ENCODE measurements at regions not wholly inside any gene's neighbourhood (a gene's known extent, or its start where the extent isn't known, plus 50 kb on each side); places are given as distances from the start of the nearest gene placed in this dataset.
"Not testable (repeated sequence)": the region's sequence is repeated elsewhere in the genome, so short reads cannot be mapped to it uniquely, and the experiment has no call there.

DNA sequence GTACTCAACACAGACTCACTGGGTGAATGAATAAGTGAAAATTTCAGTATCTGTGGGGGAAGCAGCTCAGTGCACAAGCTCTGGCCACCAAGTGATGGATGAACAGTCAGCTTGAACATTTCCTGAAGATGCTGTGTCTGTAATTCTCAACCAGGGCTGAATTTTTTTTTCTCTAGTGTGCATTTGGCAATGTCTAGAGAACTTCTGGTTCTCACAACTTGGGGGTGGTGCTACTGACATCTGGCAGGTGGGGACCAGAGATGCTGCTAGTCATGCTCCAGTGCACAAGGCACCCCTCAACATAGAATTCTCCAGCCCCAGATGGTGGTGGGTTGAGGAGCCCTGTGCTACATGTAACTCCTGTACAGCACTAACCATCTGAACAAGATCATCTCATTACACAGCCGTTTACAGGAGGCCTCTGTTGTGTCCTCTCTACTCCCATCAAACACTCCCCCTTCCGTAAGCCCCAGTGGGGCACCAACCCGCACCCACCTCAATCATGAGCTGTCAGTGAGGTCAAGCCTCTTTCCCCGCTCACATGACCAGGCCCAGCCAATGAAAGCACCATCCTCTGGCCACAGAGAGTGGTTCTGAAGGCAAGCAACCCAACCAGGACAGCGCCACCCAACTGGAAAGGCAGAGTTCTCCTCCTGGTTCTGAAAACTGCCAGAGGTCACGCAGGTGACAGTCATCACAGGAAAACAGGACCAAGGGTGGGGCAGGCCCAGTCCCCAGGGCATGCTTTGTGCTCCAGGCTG is 103.9 kb upstream of the PMEPA1 start:
- no peak for DNase-seq

DNA sequence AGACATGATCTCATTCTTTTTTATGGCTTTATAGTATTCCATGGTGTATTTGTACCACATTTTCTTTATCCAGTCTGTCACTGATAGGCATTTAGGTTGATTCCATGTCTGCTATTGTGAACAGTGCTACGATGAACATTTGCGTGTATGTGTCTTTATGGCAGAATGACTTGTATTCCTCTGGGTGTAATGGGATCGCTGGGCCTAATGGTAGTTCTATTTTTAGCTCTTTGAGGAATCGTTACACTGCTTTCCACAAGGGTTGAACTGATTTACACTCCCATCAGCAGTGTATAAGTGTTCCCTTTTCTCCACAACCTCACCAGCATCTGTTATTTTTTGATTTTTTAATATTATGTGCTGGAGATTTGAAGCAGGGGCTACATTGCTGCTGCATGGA is 102.8 kb upstream of the PMEPA1 start:
- DNase-seq, result not testable (repeated sequence)

DNA sequence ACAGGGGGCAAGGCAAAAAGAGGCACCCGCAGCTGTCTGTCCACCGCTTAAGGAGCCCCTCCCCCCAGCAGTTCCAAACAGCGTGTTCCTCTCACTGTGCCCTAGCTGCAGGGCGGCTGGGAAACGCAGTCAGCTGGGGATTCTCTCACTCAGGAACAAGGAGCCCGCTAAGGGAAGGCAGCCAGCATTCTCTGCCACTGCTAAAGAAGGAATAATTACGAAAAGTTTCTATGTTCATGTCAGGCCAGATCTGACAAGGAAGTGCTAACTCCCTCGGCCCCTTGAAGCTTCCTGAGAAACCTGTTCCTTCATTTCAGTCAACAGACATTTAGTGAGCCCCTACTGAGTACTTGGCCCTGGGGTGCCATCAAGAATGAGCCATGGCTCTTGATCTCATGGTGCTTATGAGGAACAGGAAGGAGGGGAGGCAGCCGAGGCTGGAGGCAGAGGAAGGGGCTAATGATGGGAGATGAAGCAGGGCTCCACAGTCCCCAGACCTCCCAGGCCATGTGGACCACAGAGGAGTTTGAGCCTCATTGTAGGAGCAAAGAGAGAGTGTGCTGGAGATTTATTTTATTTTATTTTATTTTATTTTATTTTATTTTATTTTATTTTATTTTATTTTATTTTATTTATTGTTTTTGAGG is 101.7 kb upstream of the PMEPA1 start:
- DNase-seq, result no peak

DNA sequence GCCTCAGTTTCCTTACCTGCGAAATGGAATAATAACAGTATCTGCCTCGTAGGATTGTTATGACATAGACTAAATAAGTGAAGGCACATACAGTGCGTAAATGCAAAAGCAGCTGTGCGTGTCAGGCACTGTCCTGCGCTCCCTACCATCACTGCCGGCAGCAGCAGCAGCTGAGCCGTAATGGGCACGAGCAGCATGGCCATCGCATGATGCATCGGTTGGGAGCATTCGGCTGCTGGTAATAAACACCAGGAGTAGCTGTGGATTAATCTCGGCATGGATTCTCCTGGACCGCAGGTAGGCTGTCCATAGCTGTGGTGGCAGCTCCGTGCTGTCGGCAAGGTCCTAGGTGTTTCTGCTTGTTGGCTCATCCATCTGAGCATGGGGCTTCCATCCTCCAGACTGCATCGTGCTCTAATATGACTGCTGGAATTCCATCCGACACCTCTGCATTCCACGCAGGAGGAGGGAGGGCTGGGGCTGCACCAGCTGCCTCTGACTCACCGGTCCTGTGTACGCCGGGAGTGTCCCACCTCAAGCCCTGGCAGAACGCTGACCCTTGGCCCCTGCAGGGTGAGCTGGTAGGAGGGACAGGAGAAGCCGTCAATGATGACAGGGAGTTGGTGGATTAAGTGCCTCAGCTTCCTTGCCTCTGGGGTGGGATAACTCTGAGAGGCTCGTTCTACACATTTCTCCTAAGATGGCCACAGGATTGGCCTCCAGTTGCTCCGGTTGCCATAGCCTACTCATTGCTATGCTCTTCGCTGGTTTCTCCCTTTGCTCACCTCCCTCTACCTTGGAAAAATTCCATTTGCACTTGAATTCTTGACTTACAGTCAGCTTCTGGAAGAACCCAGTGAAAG is 100.9 kb upstream of the PMEPA1 start:
- DNase-seq, result no peak

DNA sequence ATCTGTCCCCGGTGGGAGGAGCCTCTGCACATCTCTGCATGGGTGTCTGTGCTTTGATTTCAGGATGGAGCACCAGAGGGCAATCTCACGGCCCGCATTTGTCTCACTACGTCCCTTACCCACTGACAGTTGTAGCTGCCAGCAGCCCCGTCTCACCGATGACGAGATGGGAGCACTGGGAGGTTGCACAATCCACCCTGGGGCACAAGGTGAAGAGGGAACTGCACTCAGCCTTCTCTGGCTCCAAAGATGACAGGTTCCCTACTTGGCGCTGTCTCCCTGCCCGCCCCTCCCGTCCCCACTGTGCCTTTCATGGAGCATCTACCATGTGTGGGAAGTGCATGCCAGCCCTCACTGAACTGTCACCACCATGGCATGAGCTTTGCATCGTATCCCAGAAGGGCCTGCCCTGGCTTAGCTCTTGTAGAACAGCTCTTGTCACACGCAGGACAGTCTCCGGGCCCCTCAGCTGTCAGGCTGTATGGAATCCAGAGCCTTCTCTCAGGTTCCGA is 99.9 kb upstream of the PMEPA1 start:
- no peak for DNase-seq

DNA sequence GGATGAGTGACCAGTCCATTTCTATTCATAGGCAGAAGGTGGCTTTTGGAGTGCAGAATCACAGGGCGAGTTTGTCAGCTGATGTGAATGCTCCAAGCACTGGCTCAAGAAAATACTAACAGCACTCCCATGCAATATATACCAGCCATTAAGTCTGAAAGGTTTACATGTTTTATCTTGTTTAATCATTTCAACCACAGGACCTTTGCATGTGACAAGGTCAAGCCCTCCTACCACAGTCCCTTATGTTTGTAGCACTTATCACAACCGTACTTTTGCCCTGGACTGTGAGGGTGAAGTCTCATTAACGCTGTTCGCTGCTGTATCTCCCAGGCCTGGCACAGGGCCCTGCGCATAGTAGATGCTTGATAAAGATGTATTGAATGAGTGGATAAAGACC is 99.3 kb upstream of the PMEPA1 start:
- DNase-seq, result no peak

DNA sequence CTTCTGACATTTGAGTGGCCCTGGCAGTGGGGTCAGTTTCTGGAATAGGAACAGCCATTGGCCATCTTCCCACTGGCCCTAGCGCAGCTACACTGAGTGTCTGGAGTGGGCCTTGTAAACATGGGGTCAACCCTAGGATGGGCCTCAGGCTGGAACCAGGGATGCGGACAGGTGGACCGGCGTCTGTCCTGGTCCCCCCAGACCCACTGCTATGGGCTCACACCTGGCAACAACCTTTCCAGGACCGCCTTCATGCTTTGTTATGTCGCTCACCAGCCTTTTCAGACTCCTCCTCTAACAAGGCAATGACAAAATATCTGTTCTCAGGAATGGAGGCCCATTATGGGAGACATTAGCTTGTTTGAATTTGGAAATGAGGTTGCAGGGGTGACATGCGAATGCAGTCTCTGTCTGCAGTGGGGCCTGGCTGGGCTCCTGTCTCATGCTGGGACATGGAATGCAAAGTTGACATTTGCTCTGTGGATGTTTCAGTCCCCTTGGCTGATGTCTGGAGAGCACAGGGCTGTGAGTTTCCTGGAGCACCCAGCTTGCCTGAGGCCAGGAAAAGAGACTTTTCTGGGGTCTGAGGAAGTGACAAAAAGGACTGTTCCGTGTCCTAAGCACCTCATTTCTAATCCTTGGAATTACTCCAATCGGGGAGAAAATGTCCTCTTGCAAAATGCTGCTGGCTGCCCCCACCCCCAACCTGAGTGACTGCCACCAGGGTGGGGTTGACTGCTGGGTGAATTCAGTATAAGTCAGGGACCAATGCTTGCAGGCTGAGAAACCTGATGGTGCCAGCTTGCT is 98.7 kb upstream of the PMEPA1 start:
- no peak for DNase-seq

DNA sequence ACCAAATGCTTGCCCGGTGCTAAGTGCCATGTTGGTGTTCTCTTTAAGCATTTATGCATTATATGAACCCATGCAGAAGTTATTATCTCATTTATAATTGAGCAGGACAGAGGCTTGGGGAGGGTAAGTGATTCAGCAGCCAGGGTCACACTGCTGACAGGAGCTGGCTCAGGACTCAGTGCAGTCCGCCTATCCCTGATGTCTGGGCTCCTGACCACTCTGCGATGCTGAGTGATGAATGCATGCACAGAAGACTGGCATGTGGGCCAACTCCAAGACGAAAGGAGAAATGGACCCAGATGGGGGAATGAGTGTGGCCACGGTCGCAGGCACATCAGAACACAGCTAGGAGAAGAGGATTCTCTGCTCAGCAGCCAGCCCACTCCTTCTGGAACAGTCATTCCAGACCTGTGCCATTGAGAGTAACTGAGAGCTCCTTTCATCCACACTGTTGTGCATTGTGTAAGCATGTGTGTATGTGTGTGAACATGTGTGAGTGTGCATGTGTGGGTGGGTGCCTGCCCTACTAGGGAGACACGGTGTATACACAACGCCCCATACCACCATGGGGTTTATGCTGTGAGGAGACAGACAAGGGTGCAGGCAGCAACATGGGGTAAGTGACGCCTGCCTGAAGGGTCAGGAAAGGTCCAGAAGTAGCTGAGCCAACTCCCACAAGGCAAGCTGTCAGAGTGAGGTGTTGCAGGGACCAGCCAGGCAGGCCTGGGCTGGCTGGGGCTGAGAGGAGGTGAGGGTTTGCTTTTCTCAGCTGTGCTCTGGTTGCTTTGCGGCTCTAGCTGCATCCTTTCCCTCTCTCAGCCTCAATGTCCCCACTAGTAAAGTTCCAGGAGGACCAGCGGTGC is 97.8 kb upstream of the PMEPA1 start:
- no peak for DNase-seq

DNA sequence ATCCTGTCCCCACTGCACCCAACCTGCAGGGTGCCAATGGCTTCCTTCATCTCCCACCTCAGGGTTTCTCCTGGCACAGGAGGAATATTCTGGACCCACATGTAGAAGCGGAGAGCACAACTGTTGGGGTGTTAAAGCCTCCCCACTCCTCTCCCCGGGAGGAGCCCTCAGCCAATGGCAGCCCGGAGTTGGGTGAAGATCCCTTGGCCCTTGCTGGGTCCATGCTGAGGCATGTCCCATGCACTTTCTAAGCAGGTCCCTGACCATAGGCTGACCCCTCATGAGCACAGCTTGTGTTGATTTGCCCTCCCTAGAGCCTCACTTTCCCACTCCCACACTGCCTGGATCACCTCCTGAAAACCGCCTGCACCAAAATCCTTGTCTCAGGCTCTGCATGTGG is 97.2 kb upstream of the PMEPA1 start:
- no peak for DNase-seq

DNA sequence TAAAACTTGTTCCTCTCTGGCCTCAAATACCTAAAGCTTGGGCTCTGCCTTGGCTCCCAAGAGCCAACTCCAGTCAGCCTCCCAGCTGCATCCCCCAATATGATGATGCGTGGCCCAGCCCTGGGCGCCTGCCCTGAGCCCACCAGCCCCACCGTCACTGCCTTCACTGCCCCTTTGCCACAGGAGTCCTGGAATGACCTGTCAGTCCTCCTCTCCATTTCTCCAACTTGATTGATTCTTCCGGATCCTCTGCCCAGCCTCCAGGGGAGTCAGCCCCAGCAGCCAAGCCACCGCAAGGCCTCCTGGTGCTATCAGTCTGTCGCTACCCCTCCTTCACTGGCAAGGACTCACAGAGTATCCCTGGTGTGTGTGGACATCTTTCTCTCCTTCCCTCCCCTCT is 96.7 kb upstream of the PMEPA1 start:
- no peak for DNase-seq

DNA sequence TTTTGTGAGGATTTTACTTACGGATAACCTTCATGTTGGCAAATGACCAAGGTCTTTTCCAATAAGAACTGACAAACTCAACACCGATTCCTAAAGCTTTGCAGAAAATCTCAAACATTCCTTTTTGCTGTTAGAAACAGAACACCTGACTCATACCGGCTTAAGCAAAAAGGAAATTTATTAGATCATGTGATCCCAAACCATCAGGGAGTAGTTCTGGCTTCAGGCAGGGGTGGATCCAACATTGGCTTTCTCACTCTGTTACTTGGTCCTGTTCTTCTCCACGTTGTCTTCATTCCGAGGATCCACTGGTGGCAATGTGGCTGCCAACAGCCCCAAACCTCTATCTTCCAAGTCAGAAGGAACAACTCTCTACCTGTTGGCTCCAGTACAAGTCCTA is 95.9 kb upstream of the PMEPA1 start:
- DNase-seq, result no peak

DNA sequence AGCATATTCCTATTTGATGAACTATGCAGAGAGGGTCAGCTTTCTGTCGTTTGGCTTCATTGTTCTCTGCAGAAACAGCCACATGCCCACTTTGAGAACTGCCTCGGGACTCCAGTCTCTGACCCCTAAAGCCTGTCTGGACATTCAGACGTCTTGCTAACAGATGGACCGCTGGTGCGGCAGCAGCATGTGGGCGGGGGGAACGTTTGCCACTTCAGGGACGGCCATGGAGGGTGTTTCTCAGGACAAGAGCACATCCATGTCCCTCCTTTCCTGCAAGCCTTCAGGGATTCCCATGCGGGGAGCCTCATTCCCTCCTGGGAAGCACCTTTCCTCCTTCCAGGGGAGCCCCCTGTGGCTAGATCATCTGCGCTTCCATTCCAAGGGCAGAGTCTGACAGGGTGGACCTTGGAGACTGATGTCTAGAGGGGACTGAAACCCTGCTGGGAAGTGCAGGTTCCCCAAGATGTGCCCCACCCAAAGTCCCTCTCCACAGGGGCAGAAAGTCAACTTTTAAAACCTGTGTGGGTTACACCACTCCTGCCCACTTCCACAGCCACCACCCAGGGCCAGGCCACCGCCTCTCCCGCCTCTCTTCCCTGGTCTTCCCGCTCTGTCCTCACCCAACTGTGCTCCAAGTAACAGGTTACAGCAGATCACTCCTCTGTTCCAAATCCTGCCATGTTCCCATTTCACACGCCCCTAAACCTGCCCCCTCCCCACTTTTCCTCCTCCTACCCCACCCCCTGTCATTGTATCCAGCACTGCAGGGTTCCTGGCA is 94.8 kb upstream of the PMEPA1 start:
- DNase-seq, result no peak

DNA sequence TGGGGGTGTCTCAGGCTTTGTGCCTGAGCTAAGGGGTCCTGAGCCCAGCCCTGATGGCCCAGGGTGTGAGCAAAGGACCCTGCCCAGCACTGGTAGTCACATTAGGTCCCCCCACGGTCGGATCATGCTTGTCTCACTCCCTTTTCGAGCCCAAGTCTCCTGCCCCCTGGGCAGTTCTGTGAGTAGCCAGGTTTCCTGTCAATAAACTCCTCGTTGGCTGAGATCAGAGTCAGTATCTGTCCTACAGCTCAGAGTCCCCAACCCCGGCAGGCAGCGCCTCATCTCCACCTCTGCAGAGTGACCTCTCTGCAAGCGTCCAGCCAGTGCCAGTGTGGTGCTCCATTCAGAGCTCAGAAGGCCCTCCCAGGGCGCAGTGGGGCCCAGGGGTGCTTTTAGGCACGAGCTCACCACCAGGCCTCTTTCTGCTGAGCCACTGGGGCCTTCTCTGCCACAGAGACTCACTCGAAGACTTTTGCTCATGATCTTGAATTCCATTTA is 93.7 kb upstream of the PMEPA1 start:
- DNase-seq, result no peak

DNA sequence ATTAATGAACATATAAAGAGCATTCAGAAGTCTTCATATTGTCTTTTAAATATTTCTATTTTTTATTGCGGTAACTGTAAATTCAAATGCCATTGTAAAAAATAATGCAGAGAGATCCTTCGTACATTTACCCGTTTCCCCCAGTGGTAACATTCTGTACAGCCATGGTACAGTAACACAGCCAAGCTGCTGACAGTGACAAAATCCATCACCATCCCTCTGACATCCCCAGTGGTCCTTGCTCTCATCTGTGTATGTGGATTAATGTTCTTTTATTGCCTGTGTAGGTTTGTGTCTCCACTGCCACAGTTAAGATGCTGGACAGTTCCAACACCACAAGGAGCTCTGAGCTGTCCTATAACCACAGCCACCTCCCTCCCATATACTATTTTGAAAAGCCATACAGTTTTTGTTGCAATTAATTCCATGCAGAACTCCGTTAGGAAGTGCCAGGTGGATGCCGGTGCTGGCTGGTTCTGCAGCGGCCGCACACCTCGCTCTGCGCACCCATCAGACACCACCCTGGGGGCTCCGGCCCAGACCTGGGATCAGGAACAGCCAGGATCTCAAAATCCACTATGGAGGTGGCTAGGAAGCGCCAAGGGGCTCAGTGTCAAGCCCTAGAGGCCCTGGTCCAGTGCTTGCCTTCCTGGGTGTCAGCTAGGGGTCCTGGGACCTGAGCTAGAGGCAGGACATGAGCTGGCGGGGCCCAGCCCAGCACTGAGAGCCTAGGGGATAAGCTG is 93.1 kb upstream of the PMEPA1 start:
- DNase-seq, result no peak

DNA sequence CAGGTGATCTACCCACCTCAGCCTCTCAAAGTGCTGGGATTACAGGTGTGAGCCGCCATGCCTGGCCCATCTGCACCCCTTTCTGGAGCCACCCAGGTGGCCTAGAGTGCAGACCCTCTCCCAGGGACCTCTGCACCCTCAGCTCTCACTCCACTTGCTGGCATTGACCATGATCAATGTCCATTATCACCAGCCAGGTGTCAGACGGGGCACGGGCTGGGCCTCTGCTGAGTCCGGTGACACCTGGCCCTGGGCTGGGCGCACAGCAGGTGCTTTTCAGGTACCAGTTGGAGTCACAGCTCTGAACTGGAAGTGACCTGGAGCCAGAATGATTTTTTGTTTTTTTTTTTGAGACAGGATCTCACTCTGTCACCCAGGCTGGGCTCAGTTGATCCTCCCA is 91.8 kb upstream of the PMEPA1 start:
- DNase-seq, result no peak

DNA sequence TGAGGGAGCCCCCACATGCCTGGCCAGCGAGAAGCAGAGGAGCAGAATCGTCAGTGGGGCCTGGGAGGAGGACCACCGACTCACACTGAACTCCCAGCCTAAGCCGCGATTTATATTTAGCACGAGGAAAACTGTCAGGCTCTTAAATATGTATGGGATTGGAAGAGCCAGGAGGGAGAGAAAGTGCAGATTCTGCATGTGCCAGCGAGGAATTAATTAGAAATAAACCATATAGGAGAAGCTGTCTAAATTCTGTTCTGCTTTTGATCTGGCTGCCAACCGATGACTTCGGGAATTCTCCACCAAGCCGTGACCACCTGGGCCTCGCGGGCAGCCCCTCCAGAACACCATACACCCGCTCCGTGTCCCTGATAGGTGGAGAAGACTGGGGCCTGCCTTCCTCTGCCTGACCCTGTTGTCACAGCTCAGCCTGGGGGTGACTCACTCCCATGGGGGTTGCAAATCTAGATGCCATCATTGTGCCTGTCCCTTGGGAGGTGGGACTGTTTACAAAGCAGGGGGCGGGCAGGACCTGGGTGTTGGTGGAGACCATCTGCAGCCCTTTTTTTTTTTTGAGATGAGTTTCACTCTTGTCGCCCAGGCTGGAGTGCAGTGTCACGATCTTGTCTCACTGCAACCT is 91.1 kb upstream of the PMEPA1 start:
- DNase-seq, result no peak

DNA sequence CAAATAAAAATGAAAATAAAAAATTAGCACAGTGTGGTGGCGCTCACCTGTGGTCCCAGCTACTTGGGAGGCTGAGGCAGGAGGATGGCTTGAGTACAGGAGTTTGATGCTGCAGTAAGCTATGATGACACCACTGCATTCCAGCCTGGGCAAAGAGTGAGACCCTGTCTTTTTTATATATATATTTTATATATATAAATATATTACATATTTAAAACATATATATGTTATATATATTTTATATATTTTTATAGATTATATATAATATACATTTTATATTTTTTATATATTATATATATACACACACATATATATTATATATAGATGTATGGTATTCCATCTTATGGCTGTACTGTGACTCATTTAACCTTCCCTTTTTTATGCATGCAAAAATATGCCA is 87.6 kb upstream of the PMEPA1 start:
- DNase-seq, result no peak

DNA sequence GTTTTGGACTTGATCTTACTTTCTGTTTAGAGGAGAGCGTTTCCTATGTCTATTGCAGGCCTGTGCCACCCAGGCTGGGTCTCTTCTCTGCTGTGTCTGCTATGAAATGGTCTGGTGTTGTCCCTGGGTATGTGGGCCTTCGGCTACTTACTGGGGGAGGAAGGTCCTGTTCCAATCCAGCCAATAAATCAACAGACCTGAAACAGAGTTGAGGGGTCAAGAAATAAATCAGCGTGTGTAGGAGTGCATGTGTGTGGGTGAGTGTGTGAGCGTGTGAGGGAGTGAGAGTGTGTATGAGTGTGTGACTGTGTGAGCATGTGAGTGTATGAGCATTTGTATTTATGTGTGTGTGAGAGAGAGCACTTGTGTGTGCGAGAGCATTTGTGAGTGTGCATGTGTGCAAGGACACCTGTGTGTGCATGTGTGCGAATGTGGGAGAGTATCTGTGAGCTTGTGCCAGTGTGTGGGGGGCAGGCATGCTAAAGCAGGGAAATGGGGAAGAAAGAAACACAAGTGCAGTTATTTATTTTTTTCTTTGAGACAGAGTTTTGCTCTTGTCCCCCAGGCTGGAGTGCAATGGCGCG is 86.3 kb upstream of the PMEPA1 start:
- DNase-seq, result no peak

DNA sequence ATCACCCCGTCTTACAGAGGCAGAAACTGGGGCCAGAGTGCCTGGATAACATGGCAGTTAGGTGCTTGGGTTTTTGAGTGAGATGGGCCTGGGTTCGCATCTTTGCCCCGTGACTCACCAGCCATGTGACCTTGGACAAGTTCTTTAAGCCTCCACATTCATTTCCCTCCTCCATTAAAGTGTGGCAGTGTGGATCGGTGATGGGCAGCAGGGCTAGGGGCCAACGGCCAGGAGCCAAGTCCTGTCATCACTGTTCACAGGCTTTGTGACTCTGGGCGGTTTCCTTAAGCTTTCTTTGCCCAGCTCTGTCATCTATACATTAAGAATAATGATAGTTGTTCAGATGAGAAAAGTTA is 85.5 kb upstream of the PMEPA1 start:
- no peak for DNase-seq
